NT2/D1 (cell line): ENCODE measurements at regions not wholly inside any gene's neighbourhood (a gene's known extent, or its start where the extent isn't known, plus 50 kb on each side); places are given as distances from the start of the nearest gene placed in this dataset.

Experiments used
- SUZ12 ChIP-seq: IDR thresholded peaks from 2 replicates; pipeline ENCODE4 v1.6.1; 2011; ENCODE audit not compliant: insufficient read length, insufficient read depth; ENCODE audit errors: extremely low read depth
- YY1 ChIP-seq: IDR thresholded peaks from 2 replicates; pipeline ENCODE4 v1.6.1; 2011; ENCODE audit not compliant: insufficient read length, insufficient read depth

GRCh38 chr20:60201198-60201835 lies 243.1 kb downstream of the CDH26 start:
- TF ChIP-seq YY1 (no peak), SUZ12 (no peak)
